Left renal cortex interstitium (tissue), 4 donors: ENCODE measurements at regions not wholly inside any gene's neighbourhood (a gene's known extent, or its start where the extent isn't known, plus 50 kb on each side); places are given as distances from the start of the nearest gene placed in this dataset.

ENCODE experiments used
- DNase-seq, 4 donors: peaks; one replicate each; pipeline ENCODE4 v3.0.0-alpha.2; 2013; ENCODE audit warnings: low read depth in 4 of 4, low spot score in 2 of 4, missing footprints in 1 of 4

- DNase-seq, result no peak
Observed at GRCh38 chr20:22781869-22782268, 197.5 kb upstream of the FOXA2 start.

- DNase-seq, result no peak
Observed at GRCh38 chr20:22789676-22790075, 205.3 kb upstream of the FOXA2 start.

GRCh38 chr20:22791396-22791795 lies 207.0 kb upstream of the FOXA2 start:
- no peak for DNase-seq

GRCh38 chr20:22791877-22792525 lies 207.6 kb upstream of the FOXA2 start:
- no peak for DNase-seq

GRCh38 chr20:22794200-22794599 lies 209.8 kb upstream of the FOXA2 start:
- no peak for DNase-seq

- no peak for DNase-seq
Observed at GRCh38 chr20:22795433-22795832, 211.1 kb upstream of the FOXA2 start.

GRCh38 chr20:22795871-22796270 lies 211.5 kb upstream of the FOXA2 start:
- DNase-seq, result no peak

- DNase-seq, result no peak
Observed at GRCh38 chr20:22796469-22797077, 212.2 kb upstream of the FOXA2 start.

- DNase-seq, result no peak
Observed at GRCh38 chr20:22797103-22797502, 212.7 kb upstream of the FOXA2 start.

- DNase-seq, result no peak
Observed at GRCh38 chr20:22799687-22800086, 215.3 kb upstream of the FOXA2 start.

GRCh38 chr20:22800129-22800528 lies 215.8 kb upstream of the FOXA2 start:
- no peak for DNase-seq

- no peak for DNase-seq
Observed at GRCh38 chr20:22801528-22801927, 217.2 kb upstream of the FOXA2 start.

GRCh38 chr20:22802296-22802695 lies 217.9 kb upstream of the FOXA2 start:
- DNase-seq, result no peak

GRCh38 chr20:22805219-22805618 lies 220.8 kb upstream of the FOXA2 start:
- no peak for DNase-seq

- DNase-seq, result no peak
Observed at GRCh38 chr20:22805996-22806395, 221.6 kb upstream of the FOXA2 start.

GRCh38 chr20:22807045-22807444 lies 222.7 kb upstream of the FOXA2 start:
- no peak for DNase-seq

- no peak for DNase-seq
Observed at GRCh38 chr20:22807646-22808244, 223.4 kb upstream of the FOXA2 start.

GRCh38 chr20:22808628-22809027 lies 224.3 kb upstream of the FOXA2 start:
- DNase-seq, result no peak

- DNase-seq, result no peak
Observed at GRCh38 chr20:22810030-22810429, 225.1 kb upstream of the SSTR4 start.

GRCh38 chr20:22810626-22811569 lies 224.2 kb upstream of the SSTR4 start:
- DNase-seq, result no peak
